ENCODE measurements at regions not wholly inside any gene's neighbourhood (a gene's known extent, or its start where the extent isn't known, plus 50 kb on each side); places are given as distances from the start of the nearest gene placed in this dataset.

- H3K27me3 ChIP-seq, result no peaks in the 10 kb centered on the region
- DNase-seq, result no peak
- H3K36me3 ChIP-seq, result no peaks in the 10 kb centered on the region
- intact Hi-C loops (cut with DNase I), result no loop called here
- no peaks in the 10 kb centered on the region for H3K9me3 ChIP-seq
- H3K27ac ChIP-seq, result no peak overlapping the region
- TF ChIP-seq POLR2A (IDR thresholded peaks at IDR 0.05) (no peak), CTCF (IDR thresholded peaks at IDR 0.05) (no peak)
- WGBS, 4 donors, result 58 to 71% (median 68%) methylated on average over 1 of the region's 1 CpG
- H3K4me1 ChIP-seq, result no peaks in the 10 kb centered on the region
- H3K4me3 ChIP-seq, result no peak overlapping the region
- no peak for ATAC-seq
These were observed 861.8 kb downstream of the TRIB2 start for GRCh38 chr2:13578547-13578946.

- no peak for ATAC-seq
- TF ChIP-seq POLR2A (IDR thresholded peaks at IDR 0.05) (no peak), CTCF (IDR thresholded peaks at IDR 0.05) (no peak)
- intact Hi-C loops (cut with DNase I), result no loop called here
- no peak for DNase-seq
- H3K27me3 ChIP-seq, result no peaks in the 10 kb centered on the region
- H3K4me3 ChIP-seq, result no peak overlapping the region
- H3K4me1 ChIP-seq, result no peaks in the 10 kb centered on the region
- H3K9me3 ChIP-seq, result no peaks in the 10 kb centered on the region
- 66 to 77% (median 74%) methylated on average over 10 of the region's 10 CpGs for WGBS, 4 donors
- no peaks in the 10 kb centered on the region for H3K36me3 ChIP-seq
- H3K27ac ChIP-seq, result no peak overlapping the region
These were observed 864.7 kb downstream of the TRIB2 start for GRCh38 chr2:13581471-13581870.

GRCh38 chr2:13583609-13584008 lies 866.9 kb downstream of the TRIB2 start:
- ATAC-seq (no peak), DNase-seq (no peak)
- Histone ChIP-seq H3K9me3 (no peaks in the 10 kb centered on the region), H3K4me3 (no peak overlapping the region), H3K27me3 (no peaks in the 10 kb centered on the region), H3K36me3 (no peaks in the 10 kb centered on the region), H3K4me1 (no peaks in the 10 kb centered on the region), H3K27ac (no peak overlapping the region)
- no peak for TF ChIP-seq POLR2A (IDR thresholded peaks at IDR 0.05)
- TF ChIP-seq CTCF (IDR thresholded peaks at IDR 0.05), result no peak
- intact Hi-C loops (cut with DNase I), result no loop called here

GRCh38 chr2:13584020-13584419 lies 867.3 kb downstream of the TRIB2 start:
- no peaks in the 10 kb centered on the region for H3K36me3 ChIP-seq
- H3K4me1 ChIP-seq, result no peaks in the 10 kb centered on the region
- TF ChIP-seq CTCF (IDR thresholded peaks at IDR 0.05) (no peak), POLR2A (IDR thresholded peaks at IDR 0.05) (no peak)
- DNase-seq (no peak), ATAC-seq (no peak)
- no peak overlapping the region for H3K27ac ChIP-seq
- 72 to 90% (median 79%) methylated on average over 2 of the region's 2 CpGs for WGBS, 4 donors
- H3K27me3 ChIP-seq, result no peaks in the 10 kb centered on the region
- intact Hi-C loops (cut with DNase I), result no loop called here
- H3K9me3 ChIP-seq, result no peaks in the 10 kb centered on the region
- no peak overlapping the region for H3K4me3 ChIP-seq

Measured in heart left ventricle (tissue), 16 donors.